OCI-LY1 (cell line): ENCODE measurements at regions not wholly inside any gene's neighbourhood (a gene's known extent, or its start where the extent isn't known, plus 50 kb on each side); places are given as distances from the start of the nearest gene placed in this dataset.

Experiments used
- H2AFZ ChIP-seq: fragments of 200-600 bp; sonication (generic), shearing (Covaris generic); 2 replicates; pipeline ENCODE4 v1.6.0; 2014; ENCODE audit warnings: antibody characterized with exemption, mild to moderate bottlenecking, low read length
- H3F3A ChIP-seq: fragments of 200-600 bp; sonication (generic), shearing (Covaris generic); 2 replicates; pipeline ENCODE4 v1.6.0; 2014; ENCODE audit warnings: mild to moderate bottlenecking, antibody characterized with exemption, low read length, moderate library complexity; ENCODE audit not compliant: insufficient read depth
- H3K27ac ChIP-seq: fragments of 200-600 bp; sonication (generic); 2 replicates; pipeline ENCODE4 v1.5.1; 2014; ENCODE audit warnings: low read length, mixed run types, mild to moderate bottlenecking, low read depth; ENCODE audit not compliant: poor library complexity, severe bottlenecking
- H3K27me3 ChIP-seq: fragments of 200-600 bp; sonication (generic); 2 replicates; pipeline ENCODE4 v1.6.0; 2014; ENCODE audit warnings: antibody characterized with exemption, mild to moderate bottlenecking, low read length, moderate library complexity; ENCODE audit not compliant: insufficient read depth
- H3K36me3 ChIP-seq: fragments of 200-600 bp; sonication (generic); 2 replicates; pipeline ENCODE4 v1.6.1; 2014; ENCODE audit warnings: mild to moderate bottlenecking, antibody characterized with exemption, low read length, moderate library complexity, mixed read lengths; ENCODE audit not compliant: insufficient read depth
- H3K4me1 ChIP-seq: fragments of 200-600 bp; sonication (generic); 2 replicates; pipeline ENCODE4 v1.5.1; 2014; ENCODE audit warnings: mild to moderate bottlenecking, low read length, moderate library complexity; ENCODE audit not compliant: insufficient read depth, severe bottlenecking
- H3K4me2 ChIP-seq: fragments of 200-600 bp; sonication (generic), shearing (Covaris generic); 2 replicates; pipeline ENCODE4 v1.6.1; 2014; ENCODE audit warnings: low read length
- H3K4me3 ChIP-seq: fragments of 200-600 bp; sonication (generic); 2 replicates; pipeline ENCODE4 v1.5.1; 2014; ENCODE audit warnings: low read length, low read depth, mild to moderate bottlenecking, mixed read lengths; ENCODE audit not compliant: poor library complexity, severe bottlenecking
- H3K79me2 ChIP-seq: fragments of 200-600 bp; shearing (Covaris generic); 2 replicates; pipeline ENCODE4 v1.6.1; 2016; ENCODE audit warnings: mixed run types, low read length, mixed read lengths; ENCODE audit not compliant: insufficient read depth
- H3K9ac ChIP-seq: fragments of 200-600 bp; sonication (generic), shearing (Covaris generic); 2 replicates; pipeline ENCODE4 v1.6.1; 2014; ENCODE audit warnings: mild to moderate bottlenecking, low read length, mixed read lengths
- H3K9me2 ChIP-seq: fragments of 200-600 bp; sonication (generic), shearing (Covaris generic); 2 replicates; pipeline ENCODE4 v1.6.1; 2014; ENCODE audit warnings: low read depth, mild to moderate bottlenecking, low read length, mixed read lengths
- H3K9me3 ChIP-seq: fragments of 200-600 bp; shearing (Covaris generic); 2 replicates; pipeline ENCODE4 v1.6.1; 2014; ENCODE audit warnings: low read length, mixed read lengths
- H4K20me1 ChIP-seq: fragments of 200-600 bp; sonication (generic), shearing (Covaris generic); 2 replicates; pipeline ENCODE4 v1.6.0; 2016; ENCODE audit warnings: mild to moderate bottlenecking, low read length; ENCODE audit not compliant: insufficient read depth
- CTCF ChIP-seq: fragments of 200-600 bp; sonication (generic), shearing (Covaris generic); IDR thresholded peaks from 2 replicates; pipeline ENCODE4 v1.5.1; 2017; ENCODE audit warnings: mild to moderate bottlenecking, antibody characterized with exemption, low read length, moderate library complexity, mixed read lengths
- EZH2 ChIP-seq: fragments of 200-600 bp; sonication (generic), shearing (Covaris generic); IDR thresholded peaks from 2 replicates; pipeline ENCODE4 v1.8.0; 2017; ENCODE audit warnings: borderline replicate concordance, mixed run types, mild to moderate bottlenecking, antibody characterized with exemption, low read length, moderate library complexity, mixed read lengths

DNA sequence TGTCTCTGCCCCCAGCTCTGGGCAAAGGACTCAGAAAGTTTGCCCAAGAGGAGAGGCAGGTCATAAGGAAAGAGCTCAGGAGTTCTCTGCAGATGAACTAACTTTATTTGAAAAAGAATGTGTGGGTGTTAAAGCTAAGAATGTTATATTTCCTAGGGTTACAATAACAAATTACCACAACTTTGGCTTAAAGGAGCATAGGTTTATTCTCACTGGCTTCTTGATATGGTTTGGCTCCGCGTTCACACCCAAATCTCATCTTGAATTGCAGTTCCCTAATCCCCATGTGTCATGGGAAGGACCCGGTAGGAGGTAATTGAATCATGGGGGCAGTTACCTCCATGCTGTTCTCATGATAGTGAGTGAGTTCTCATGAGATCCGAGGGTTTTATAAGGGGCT is 383.7 kb upstream of the CFAP20DC start:
- Histone ChIP-seq H3K9me2 (no peaks in the 10 kb centered on the region), H2AFZ (no peak overlapping the region), H3K27me3 (no peaks in the 10 kb centered on the region; the same call in 1 of the 2 replicates), H3K4me2 (no peak overlapping the region), H3K9me3 (no peaks in the 10 kb centered on the region), H3K36me3 (no peaks in the 10 kb centered on the region), H4K20me1 (no peaks in the 10 kb centered on the region), H3K9ac (no peak overlapping the region), H3K4me1 (no peaks in the 10 kb centered on the region), H3K79me2 (no peaks in the 10 kb centered on the region), H3K27ac (no peak overlapping the region), H3F3A (no peaks in the 10 kb centered on the region), H3K4me3 (no peak overlapping the region)
- TF ChIP-seq EZH2 (no peak), CTCF (no peak)

DNA sequence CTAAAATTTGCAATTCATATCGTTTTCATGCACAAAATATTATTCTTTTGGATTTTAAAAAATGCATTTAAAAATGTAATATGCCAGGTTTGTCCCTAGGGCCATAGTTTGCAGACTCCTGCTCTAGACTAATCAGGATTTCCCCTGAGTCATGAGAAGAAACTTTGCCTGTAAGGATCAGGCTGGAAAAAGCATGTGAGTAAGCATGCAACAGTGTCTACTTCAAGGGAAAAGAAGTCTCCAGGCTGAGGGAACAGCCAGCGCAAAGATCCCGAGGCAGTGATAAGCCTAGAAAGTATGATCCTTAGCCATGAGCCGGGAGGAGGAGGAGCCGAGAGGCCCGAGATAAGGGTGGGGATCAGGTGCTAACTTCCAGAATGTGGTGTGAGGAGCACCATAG is 382.8 kb upstream of the CFAP20DC start:
- no peaks in the 10 kb centered on the region for H3K9me3 ChIP-seq
- H3F3A ChIP-seq, result no peaks in the 10 kb centered on the region
- no peak overlapping the region for H3K27ac ChIP-seq
- no peaks in the 10 kb centered on the region; the same call in 1 of the 2 replicates for H3K27me3 ChIP-seq
- no peak for TF ChIP-seq EZH2
- no peak for TF ChIP-seq CTCF
- H3K4me1 ChIP-seq, result no peaks in the 10 kb centered on the region
- H3K4me3 ChIP-seq, result no peak overlapping the region
- no peaks in the 10 kb centered on the region for H3K9me2 ChIP-seq
- H3K9ac ChIP-seq, result no peak overlapping the region
- no peaks in the 10 kb centered on the region for H4K20me1 ChIP-seq
- no peaks in the 10 kb centered on the region for H3K36me3 ChIP-seq
- no peak overlapping the region for H3K4me2 ChIP-seq
- no peak overlapping the region for H2AFZ ChIP-seq
- no peaks in the 10 kb centered on the region for H3K79me2 ChIP-seq

DNA sequence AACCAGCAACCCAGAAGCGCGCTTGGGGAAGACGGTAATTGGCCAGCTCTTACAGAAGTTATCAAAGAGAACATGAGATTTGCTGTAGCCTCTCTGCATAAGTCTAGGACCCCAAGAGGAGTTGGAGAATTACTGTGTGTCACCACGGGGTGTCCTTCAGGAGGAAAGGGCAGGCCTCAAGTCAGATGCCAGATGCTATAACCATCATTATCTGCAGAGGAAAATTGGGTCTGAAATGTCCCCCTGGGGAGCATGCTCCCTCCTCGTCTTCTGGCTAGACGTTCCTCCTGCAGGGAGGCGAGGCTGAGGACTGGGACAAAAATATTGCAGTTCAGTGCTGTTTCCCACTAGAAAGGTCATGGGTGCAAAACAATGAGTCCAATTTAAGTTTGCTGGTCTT is 380.5 kb upstream of the CFAP20DC start:
- Histone ChIP-seq H3K9me2 (no peaks in the 10 kb centered on the region), H3F3A (no peaks in the 10 kb centered on the region), H3K79me2 (no peaks in the 10 kb centered on the region), H3K27ac (no peak overlapping the region), H3K9ac (no peak overlapping the region), H3K9me3 (no peaks in the 10 kb centered on the region), H3K4me1 (no peaks in the 10 kb centered on the region), H3K27me3 (no peaks in the 10 kb centered on the region; the same call in 1 of the 2 replicates), H2AFZ (no peak overlapping the region), H3K4me3 (no peak overlapping the region), H3K36me3 (no peaks in the 10 kb centered on the region), H4K20me1 (no peaks in the 10 kb centered on the region), H3K4me2 (no peak overlapping the region)
- no peak for TF ChIP-seq CTCF
- no peak for TF ChIP-seq EZH2
